BE2C (cell line): ENCODE measurements at regions not wholly inside any gene's neighbourhood (a gene's known extent, or its start where the extent isn't known, plus 50 kb on each side); places are given as distances from the start of the nearest gene placed in this dataset.

Source experiments
- DNase-seq: peaks from one replicate; pipeline ENCODE4 v3.0.0-alpha.2; 2020
- H3K27me3 ChIP-seq: fragments of 250-450 bp; sonication (Bioruptor Pico); 2 replicates; pipeline ENCODE4 v1.5.1; 2020; ENCODE audit warnings: mild to moderate bottlenecking
- H3K36me3 ChIP-seq: fragments of 250-450 bp; sonication (Bioruptor Pico); 2 replicates; pipeline ENCODE4 v1.5.1; 2020; ENCODE audit warnings: mild to moderate bottlenecking
- H3K4me1 ChIP-seq: fragments of 250-450 bp; sonication (Bioruptor Pico); 2 replicates; pipeline ENCODE4 v1.5.1; 2020
- H3K4me3 ChIP-seq: 2 replicates; pipeline ENCODE4 v1.5.1; 2011; ENCODE audit warnings: low read depth, low read length
- H3K9me3 ChIP-seq: fragments of 250-450 bp; sonication (Bioruptor Pico); 2 replicates; pipeline ENCODE4 v1.5.1; 2020
- CTCF ChIP-seq: IDR thresholded peaks from 2 replicates; pipeline ENCODE4 v1.5.1; 2012; ENCODE audit warnings: mild to moderate bottlenecking, low read depth, low read length

GRCh38 chr3:66577426-66578203 is 76.8 kb upstream of the LRIG1 start:
- DNase-seq = no peak
- Histone ChIP-seq H3K4me3 (no peak overlapping the region), H3K36me3 (no peaks in the 10 kb centered on the region), H3K4me1 (no peaks in the 10 kb centered on the region), H3K9me3 (no peaks in the 10 kb centered on the region), H3K27me3 (no peaks in the 10 kb centered on the region)
- no peak for TF ChIP-seq CTCF

- no peaks in the 10 kb centered on the region for H3K4me1 ChIP-seq
Measured at GRCh38 chr3:66581256-66581655, 80.4 kb upstream of the LRIG1 start.

GRCh38 chr3:66582721-66583423 is 82.0 kb upstream of the LRIG1 start:
- H3K4me3 ChIP-seq = no peak overlapping the region
- H3K9me3 ChIP-seq = no peaks in the 10 kb centered on the region
- no peak for DNase-seq
- no peak for TF ChIP-seq CTCF
- H3K4me1 ChIP-seq = no peaks in the 10 kb centered on the region
- no peaks in the 10 kb centered on the region for H3K36me3 ChIP-seq
- no peaks in the 10 kb centered on the region for H3K27me3 ChIP-seq

More at GRCh38 chr3:66581256-66581655, 80.4 kb upstream of the LRIG1 start:
- no peaks in the 10 kb centered on the region for H3K9me3 ChIP-seq
- no peaks in the 10 kb centered on the region for H3K27me3 ChIP-seq
- H3K36me3 ChIP-seq = no peaks in the 10 kb centered on the region
- no peak for TF ChIP-seq CTCF
- DNase-seq = no peak
- no peak overlapping the region for H3K4me3 ChIP-seq

- Histone ChIP-seq H3K9me3 (no peaks in the 10 kb centered on the region), H3K4me3 (no peak overlapping the region), H3K4me1 (no peaks in the 10 kb centered on the region), H3K36me3 (no peaks in the 10 kb centered on the region), H3K27me3 (no peaks in the 10 kb centered on the region)
- no peak for TF ChIP-seq CTCF
- no peak for DNase-seq
Measured at GRCh38 chr3:66583424-66584040, 82.7 kb upstream of the LRIG1 start.

GRCh38 chr3:66585520-66586095 is 84.8 kb upstream of the LRIG1 start:
- Histone ChIP-seq H3K9me3 (no peaks in the 10 kb centered on the region), H3K4me3 (no peak overlapping the region), H3K4me1 (no peaks in the 10 kb centered on the region), H3K36me3 (no peaks in the 10 kb centered on the region), H3K27me3 (no peaks in the 10 kb centered on the region)
- no peak for TF ChIP-seq CTCF
- no peak for DNase-seq
